K562 (cell line): ENCODE measurements at regions not wholly inside any gene's neighbourhood (a gene's known extent, or its start where the extent isn't known, plus 50 kb on each side); places are given as distances from the start of the nearest gene placed in this dataset.

Source experiments
- ATAC-seq: fragments of 200-7000 bp; cut with Tn5 transposase; 3 replicates; pipeline ENCODE4 v1.9.1; 2020; ENCODE audit warnings: moderate library complexity
- BruUV-seq: library from RNA; stranded (reverse); fragments of 400-500 nt; replicated peaks from 2 replicates; lab custom pipeline; 2021; lab: Mats Ljungman, UMichigan
- CTCF ChIA-PET: fragments of 300-600 bp; formaldehyde crosslinking; extraction: SDS; loops from one replicate; lab custom pipeline; 2021; ENCODE audit warnings: low intra/inter-chr PET ratio; lab: Yijun Ruan, JAX
- POLR2A ChIA-PET: fragments of 300-600, 350-650 bp; sonication (Branson Sonifier 250); formaldehyde crosslinking; extraction: SDS; loops from one replicate; lab custom pipeline; 2021; ENCODE audit warnings: antibody characterized with exemption, inconsistent platforms; lab: Yijun Ruan, JAX
- DNase-seq, 4 experiments: peaks; one replicate each; pipeline versions ENCODE4 v3.0.0 to v3.0.0-alpha.2; 2011 to 2018; ENCODE audit warnings: low spot score in 3 of 4, mixed read lengths in 3 of 4; ENCODE audit errors: extremely low read depth in 1 of 4
- FAIRE-seq: peaks from 2 replicates; lab custom pipeline; 2011; peaks lifted over from hg19 to GRCh38; lab: Jason Lieb, UNC
- H2AFZ ChIP-seq: 2 replicates; pipeline ENCODE4 v1.6.0; 2011; ENCODE audit warnings: low read depth, low read length, control low read depth, inconsistent platforms
- H3K27ac ChIP-seq: fragments of 200-600 bp; 3 replicates; pipeline ENCODE4 v1.8.0; 2011; ENCODE audit warnings: low read depth, mild to moderate bottlenecking, control low read depth, inconsistent platforms, low read length, moderate library complexity, mixed read lengths; ENCODE audit errors: extremely low read depth
- H3K27me3 ChIP-seq, 2 experiments: fragments of 300-600 bp in 1 of 2; 2 replicates in 1 of 2; 3 replicates in 1 of 2; pipeline versions ENCODE4 v1.6.0 to v1.8.0; 2011; ENCODE audit warnings: inconsistent platforms in 2 of 2, low read length in 2 of 2, mild to moderate bottlenecking in 1 of 2, mixed read lengths in 1 of 2, moderate library complexity in 1 of 2; ENCODE audit not compliant: control insufficient read depth in 2 of 2, insufficient read depth in 2 of 2
- H3K36me3 ChIP-seq: fragments of 300-600 bp; 3 replicates; pipeline ENCODE4 v1.8.0; 2011; ENCODE audit warnings: mild to moderate bottlenecking, low read length, inconsistent platforms; ENCODE audit not compliant: control insufficient read depth, insufficient read depth
- H3K4me1 ChIP-seq, 2 experiments: fragments of 200-600 bp in 1 of 2; replicated peaks in 1 of 2; 2 replicates in 1 of 2; 3 replicates in 1 of 2; pipeline versions ENCODE4 v1.5.1 to v1.8.0; 2011; ENCODE audit warnings: inconsistent platforms in 2 of 2, low read length in 2 of 2, mild to moderate bottlenecking in 1 of 2, mixed read lengths in 1 of 2, moderate library complexity in 1 of 2; ENCODE audit not compliant: control insufficient read depth in 2 of 2, insufficient read depth in 2 of 2
- H3K4me2 ChIP-seq: 2 replicates; pipeline ENCODE4 v1.6.1; 2011; ENCODE audit warnings: low read length, control low read depth, inconsistent platforms, mixed read lengths; ENCODE audit not compliant: insufficient read depth
- H3K4me3 ChIP-seq: fragments of 200-600 bp; sonication (generic), shearing (Covaris generic); 2 replicates; pipeline ENCODE4 v1.5.1; 2016; ENCODE audit warnings: control low read depth, inconsistent platforms
- H3K79me2 ChIP-seq: fragments of 200-600 bp; 3 replicates; pipeline ENCODE4 v1.8.0; 2011; ENCODE audit warnings: low read length, inconsistent platforms; ENCODE audit not compliant: control insufficient read depth, insufficient read depth
- H3K9ac ChIP-seq, 2 experiments: 2 replicates each; pipeline versions ENCODE4 v1.6.0 to v1.6.1; 2011; ENCODE audit warnings: low read depth in 2 of 2, low read length in 2 of 2, control low read depth in 1 of 2, inconsistent platforms in 1 of 2, mild to moderate bottlenecking in 1 of 2, mixed read lengths in 1 of 2; ENCODE audit not compliant: insufficient read depth in 1 of 2
- H3K9me1 ChIP-seq: one replicate; pipeline ENCODE4 v1.6.0; 2011; ENCODE audit warnings: inconsistent platforms, mild to moderate bottlenecking, low read length, moderate library complexity; ENCODE audit not compliant: control insufficient read depth, insufficient read depth
- H3K9me3 ChIP-seq: replicated peaks from 2 replicates; pipeline ENCODE4 v1.5.1; 2011; ENCODE audit warnings: low read depth, low read length, inconsistent platforms; ENCODE audit not compliant: control insufficient read depth, insufficient read depth
- H4K20me1 ChIP-seq: replicated peaks from 2 replicates; pipeline ENCODE4 v1.6.1; 2011; ENCODE audit warnings: low read length, inconsistent platforms, mixed read lengths; ENCODE audit not compliant: control insufficient read depth, insufficient read depth
- C11orf30 ChIP-seq: fragments of 450-650 bp; IDR thresholded peaks from 2 replicates; pipeline ENCODE4 v1.6.1; 2016; ENCODE audit warnings: low read depth, mild to moderate bottlenecking
- ID3 ChIP-seq, 2 experiments: fragments of 250-450 bp in 1 of 2; fragments of 450-650 bp in 1 of 2; sonication (Bioruptor Pico) in 1 of 2; IDR thresholded peaks; 2 replicates each; pipeline versions ENCODE4 v1.6.1 to v1.8.0; 2016 to 2021; ENCODE audit warnings: mild to moderate bottlenecking in 2 of 2, moderate library complexity in 2 of 2, missing compliant biosample characterization in 1 of 2, missing genetic modification characterization in 1 of 2
- MAFF ChIP-seq: IDR thresholded peaks from 2 replicates; pipeline ENCODE4 v1.6.1; 2012; ENCODE audit warnings: low read length, improper control_type of control experiment
- RBM22 ChIP-seq: fragments of 200-400 bp; formaldehyde crosslinking; IDR thresholded peaks from 2 replicates; pipeline ENCODE4 v1.6.1; 2018; ENCODE audit warnings: low read length, low read depth; ENCODE audit not compliant: poor library complexity, severe bottlenecking
- SP2 ChIP-seq: IDR thresholded peaks from 2 replicates; pipeline ENCODE4 v1.6.1; 2011; ENCODE audit warnings: mild to moderate bottlenecking, low read depth, low read length, moderate library complexity; ENCODE audit not compliant: poor library complexity, severe bottlenecking; ENCODE audit errors: extremely low read depth
- ZBTB1 ChIP-seq: sonication (generic); formaldehyde crosslinking; IDR thresholded peaks from 2 replicates; pipeline ENCODE4 v1.8.1; 2023; ENCODE audit warnings: missing genetic modification reagents, low read depth, mild to moderate bottlenecking, borderline replicate concordance
- ZNF165 ChIP-seq: fragments of 250-450 bp; sonication (Bioruptor Pico); IDR thresholded peaks from 2 replicates; pipeline ENCODE4 v1.4.0; 2020; ENCODE audit warnings: borderline replicate concordance
- ZNF316 ChIP-seq: fragments of 450-650 bp; IDR thresholded peaks from 2 replicates; pipeline ENCODE4 v1.6.1; 2016
- WGBS: fragments of 100-300 bp; shearing (Covaris generic); methylation state at CpG from one replicate; pipeline ENCODE4 v1.1.6; 2016; ENCODE audit warnings: low coverage, mixed read lengths; ENCODE audit not compliant: insufficient coverage; ENCODE audit errors: missing lambda C conversion rate; 5-methylcytosine and 5-hydroxymethylcytosine counted together
- in situ Hi-C: fragments of 300-500 bp; cut with MboI; formaldehyde crosslinking; loops from 4 replicates; pipeline ENCODE4 v1.15.0; 2018; ENCODE audit warnings: inconsistent platforms, mixed read lengths
- intact Hi-C: fragments of 100-400 bp; cut with micrococcal nuclease; formaldehyde crosslinking; loops from 2 replicates; pipeline ENCODE4 v1.14.2; 2022

DNA sequence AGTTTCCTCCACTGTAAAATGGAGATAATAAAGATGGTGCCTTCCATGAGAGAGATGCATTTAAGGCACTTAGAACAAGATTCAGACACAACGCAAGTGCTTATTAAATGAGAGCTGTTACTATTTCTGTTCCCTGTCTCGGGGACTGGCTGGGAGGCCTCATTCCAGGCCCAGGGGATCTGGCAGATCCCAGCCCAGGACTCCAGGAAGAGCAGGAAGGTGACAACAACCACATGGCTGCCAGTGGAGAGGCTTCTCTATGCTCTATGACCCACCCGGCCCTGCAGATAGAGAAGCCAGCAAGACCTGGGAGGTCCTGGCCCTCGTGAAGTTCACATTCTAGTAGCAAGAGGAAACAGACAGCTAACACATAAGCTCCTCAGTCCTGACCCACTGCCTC, 175.5 kb downstream of the ACTL8 start:
- DNase-seq (no peak), ATAC-seq (no peak), FAIRE-seq (no peak)
- H4K20me1 ChIP-seq = no peaks in the 10 kb centered on the region; the same call in 1 of the 2 replicates
- no peak overlapping the region for H3K4me3 ChIP-seq
- no peak for TF ChIP-seq RBM22
- no peak for TF ChIP-seq ZBTB1 (CRISPR knock-in tag)
- TF ChIP-seq ZNF165 (CRISPR knock-in tag) = no peak
- CTCF ChIA-PET = no interaction called here
- H3K4me2 ChIP-seq = no peak overlapping the region
- no peaks in the 10 kb centered on the region for H3K9me1 ChIP-seq
- POLR2A ChIA-PET = interaction anchor here (0.7 kb wide), 1 partner anchor 11 kb away, joined by 4 read pairs; no protein-coding TSS in a partner anchor
- H3K36me3 ChIP-seq = no peaks in the 10 kb centered on the region
- H3K27me3 ChIP-seq = peaks cover 0 to 7% of the 10 kb centered on the region in 2 experiments; a peak in 1 of 5 replicates
- no TSS peak for BruUV-seq
- H3K4me1 ChIP-seq = no peaks in the 10 kb centered on the region
- in situ Hi-C loops (loop anchor here (10.0 kb wide), 1 partner anchor 644 kb away; no protein-coding TSS in a partner anchor), intact Hi-C loops (no loop called here)
- H3K9ac ChIP-seq = no peak overlapping the region
- no peak overlapping the region for H2AFZ ChIP-seq
- H3K27ac ChIP-seq = no peak overlapping the region
- 0% methylated on average over 4 of the region's 4 CpGs for WGBS
- H3K79me2 ChIP-seq = no peaks in the 10 kb centered on the region
- H3K9me3 ChIP-seq = no peaks in the 10 kb centered on the region

GRCh38 chr1:17932164-17932563, 175.4 kb upstream of the IGSF21 start:
- in situ Hi-C loops = loop anchor here (10.0 kb wide), 1 partner anchor 643 kb away; no protein-coding TSS in a partner anchor

More at GRCh38 chr1:17932164-17932563, 175.4 kb upstream of the IGSF21 start:
- no peak for DNase-seq
- BruUV-seq = no TSS peak
- no peaks in the 10 kb centered on the region for H3K9me3 ChIP-seq
- intact Hi-C loops = no loop called here
- no peaks in the 10 kb centered on the region for H3K4me1 ChIP-seq
- no peaks in the 10 kb centered on the region for H3K79me2 ChIP-seq
- WGBS = 3% methylated on average over 4 of the region's 4 CpGs
- no peak overlapping the region for H3K4me2 ChIP-seq
- ATAC-seq = no peak
- H3K27ac ChIP-seq = no peak overlapping the region
- no peak for FAIRE-seq
- H2AFZ ChIP-seq = no peak overlapping the region
- H3K9ac ChIP-seq = no peak overlapping the region
- POLR2A ChIA-PET = no interaction called here
- TF ChIP-seq MAFF (0 out of 2 replicates have a peak, but pooled peaks have one; percentile 31), C11orf30 (peak; percentile 27; the same call in 1 of the 2 replicates), ZNF316 (peak; percentile 40), ID3 (CRISPR knock-in tag; IDR thresholded peaks at IDR 0.05) (no peak), ID3 (tag; IDR thresholded peaks at IDR 0.05) (no peak), SP2 (no peak)
- H3K36me3 ChIP-seq = no peaks in the 10 kb centered on the region
- H3K27me3 ChIP-seq = peaks cover 0 to 7% of the 10 kb centered on the region in 2 experiments; a peak in 1 of 5 replicates
- H3K4me3 ChIP-seq = no peak overlapping the region
- no peaks in the 10 kb centered on the region for H3K9me1 ChIP-seq
- CTCF ChIA-PET = no interaction called here
- H4K20me1 ChIP-seq = no peaks in the 10 kb centered on the region
